OCI-LY1 (cell line): ENCODE measurements at regions not wholly inside any gene's neighbourhood (a gene's known extent, or its start where the extent isn't known, plus 50 kb on each side); places are given as distances from the start of the nearest gene placed in this dataset.

Experiments
- H2AFZ ChIP-seq: fragments of 200-600 bp; sonication (generic), shearing (Covaris generic); 2 replicates; pipeline ENCODE4 v1.6.0; 2014; ENCODE audit warnings: antibody characterized with exemption, mild to moderate bottlenecking, low read length
- H3F3A ChIP-seq: fragments of 200-600 bp; sonication (generic), shearing (Covaris generic); 2 replicates; pipeline ENCODE4 v1.6.0; 2014; ENCODE audit warnings: mild to moderate bottlenecking, antibody characterized with exemption, low read length, moderate library complexity; ENCODE audit not compliant: insufficient read depth
- H3K27ac ChIP-seq: fragments of 200-600 bp; sonication (generic); 2 replicates; pipeline ENCODE4 v1.5.1; 2014; ENCODE audit warnings: low read length, mixed run types, mild to moderate bottlenecking, low read depth; ENCODE audit not compliant: poor library complexity, severe bottlenecking
- H3K27me3 ChIP-seq: fragments of 200-600 bp; sonication (generic); 2 replicates; pipeline ENCODE4 v1.6.0; 2014; ENCODE audit warnings: antibody characterized with exemption, mild to moderate bottlenecking, low read length, moderate library complexity; ENCODE audit not compliant: insufficient read depth
- H3K36me3 ChIP-seq: fragments of 200-600 bp; sonication (generic); 2 replicates; pipeline ENCODE4 v1.6.1; 2014; ENCODE audit warnings: mild to moderate bottlenecking, antibody characterized with exemption, low read length, moderate library complexity, mixed read lengths; ENCODE audit not compliant: insufficient read depth
- H3K4me1 ChIP-seq: fragments of 200-600 bp; sonication (generic); 2 replicates; pipeline ENCODE4 v1.5.1; 2014; ENCODE audit warnings: mild to moderate bottlenecking, low read length, moderate library complexity; ENCODE audit not compliant: insufficient read depth, severe bottlenecking
- H3K4me2 ChIP-seq: fragments of 200-600 bp; sonication (generic), shearing (Covaris generic); 2 replicates; pipeline ENCODE4 v1.6.1; 2014; ENCODE audit warnings: low read length
- H3K4me3 ChIP-seq: fragments of 200-600 bp; sonication (generic); 2 replicates; pipeline ENCODE4 v1.5.1; 2014; ENCODE audit warnings: low read length, low read depth, mild to moderate bottlenecking, mixed read lengths; ENCODE audit not compliant: poor library complexity, severe bottlenecking
- H3K79me2 ChIP-seq: fragments of 200-600 bp; shearing (Covaris generic); 2 replicates; pipeline ENCODE4 v1.6.1; 2016; ENCODE audit warnings: mixed run types, low read length, mixed read lengths; ENCODE audit not compliant: insufficient read depth
- H3K9ac ChIP-seq: fragments of 200-600 bp; sonication (generic), shearing (Covaris generic); 2 replicates; pipeline ENCODE4 v1.6.1; 2014; ENCODE audit warnings: mild to moderate bottlenecking, low read length, mixed read lengths
- H3K9me2 ChIP-seq: fragments of 200-600 bp; sonication (generic), shearing (Covaris generic); 2 replicates; pipeline ENCODE4 v1.6.1; 2014; ENCODE audit warnings: low read depth, mild to moderate bottlenecking, low read length, mixed read lengths
- H3K9me3 ChIP-seq: fragments of 200-600 bp; shearing (Covaris generic); 2 replicates; pipeline ENCODE4 v1.6.1; 2014; ENCODE audit warnings: low read length, mixed read lengths
- H4K20me1 ChIP-seq: fragments of 200-600 bp; sonication (generic), shearing (Covaris generic); 2 replicates; pipeline ENCODE4 v1.6.0; 2016; ENCODE audit warnings: mild to moderate bottlenecking, low read length; ENCODE audit not compliant: insufficient read depth
- EZH2 ChIP-seq: fragments of 200-600 bp; sonication (generic), shearing (Covaris generic); IDR thresholded peaks from 2 replicates; pipeline ENCODE4 v1.8.0; 2017; ENCODE audit warnings: borderline replicate concordance, mixed run types, mild to moderate bottlenecking, antibody characterized with exemption, low read length, moderate library complexity, mixed read lengths
- TF ChIP-seq, protein P1 (sequence below): fragments of 200-600 bp; sonication (generic), shearing (Covaris generic); IDR thresholded peaks from 2 replicates; pipeline ENCODE4 v1.5.1; 2017; ENCODE audit warnings: mild to moderate bottlenecking, antibody characterized with exemption, low read length, moderate library complexity, mixed read lengths

- Histone ChIP-seq H3K27ac (no peak overlapping the region), H4K20me1 (no peaks in the 10 kb centered on the region), H3F3A (no peaks in the 10 kb centered on the region), H3K4me2 (no peak overlapping the region), H3K9ac (no peak overlapping the region), H3K9me3 (no peaks in the 10 kb centered on the region), H3K79me2 (no peaks in the 10 kb centered on the region), H3K4me3 (no peak overlapping the region), H3K4me1 (no peaks in the 10 kb centered on the region), H3K9me2 (no peaks in the 10 kb centered on the region), H3K27me3 (no peaks in the 10 kb centered on the region), H3K36me3 (no peaks in the 10 kb centered on the region), H2AFZ (no peak overlapping the region)
- TF ChIP-seq EZH2: no peak
- TF ChIP-seq, protein P1, sequence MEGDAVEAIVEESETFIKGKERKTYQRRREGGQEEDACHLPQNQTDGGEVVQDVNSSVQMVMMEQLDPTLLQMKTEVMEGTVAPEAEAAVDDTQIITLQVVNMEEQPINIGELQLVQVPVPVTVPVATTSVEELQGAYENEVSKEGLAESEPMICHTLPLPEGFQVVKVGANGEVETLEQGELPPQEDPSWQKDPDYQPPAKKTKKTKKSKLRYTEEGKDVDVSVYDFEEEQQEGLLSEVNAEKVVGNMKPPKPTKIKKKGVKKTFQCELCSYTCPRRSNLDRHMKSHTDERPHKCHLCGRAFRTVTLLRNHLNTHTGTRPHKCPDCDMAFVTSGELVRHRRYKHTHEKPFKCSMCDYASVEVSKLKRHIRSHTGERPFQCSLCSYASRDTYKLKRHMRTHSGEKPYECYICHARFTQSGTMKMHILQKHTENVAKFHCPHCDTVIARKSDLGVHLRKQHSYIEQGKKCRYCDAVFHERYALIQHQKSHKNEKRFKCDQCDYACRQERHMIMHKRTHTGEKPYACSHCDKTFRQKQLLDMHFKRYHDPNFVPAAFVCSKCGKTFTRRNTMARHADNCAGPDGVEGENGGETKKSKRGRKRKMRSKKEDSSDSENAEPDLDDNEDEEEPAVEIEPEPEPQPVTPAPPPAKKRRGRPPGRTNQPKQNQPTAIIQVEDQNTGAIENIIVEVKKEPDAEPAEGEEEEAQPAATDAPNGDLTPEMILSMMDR: no peak
Measured at GRCh38 chr14:34012369-34012768, 61.5 kb upstream of the EGLN3 start.

GRCh38 chr14:34009956-34010355 lies 59.1 kb upstream of the EGLN3 start:
- H3K4me2 ChIP-seq: no peak overlapping the region
- H3K36me3 ChIP-seq: no peaks in the 10 kb centered on the region
- H3K27me3 ChIP-seq: no peaks in the 10 kb centered on the region
- H3K79me2 ChIP-seq: no peaks in the 10 kb centered on the region
- H3K9me2 ChIP-seq: no peaks in the 10 kb centered on the region
- H3K4me3 ChIP-seq: no peak overlapping the region
- no peaks in the 10 kb centered on the region for H3F3A ChIP-seq
- TF ChIP-seq EZH2: no peak
- TF ChIP-seq, protein P1: no peak
- H3K4me1 ChIP-seq: no peaks in the 10 kb centered on the region
- H3K9me3 ChIP-seq: no peaks in the 10 kb centered on the region
- H3K27ac ChIP-seq: no peak overlapping the region
- H2AFZ ChIP-seq: no peak overlapping the region
- no peaks in the 10 kb centered on the region for H4K20me1 ChIP-seq
- no peak overlapping the region for H3K9ac ChIP-seq

DNA sequence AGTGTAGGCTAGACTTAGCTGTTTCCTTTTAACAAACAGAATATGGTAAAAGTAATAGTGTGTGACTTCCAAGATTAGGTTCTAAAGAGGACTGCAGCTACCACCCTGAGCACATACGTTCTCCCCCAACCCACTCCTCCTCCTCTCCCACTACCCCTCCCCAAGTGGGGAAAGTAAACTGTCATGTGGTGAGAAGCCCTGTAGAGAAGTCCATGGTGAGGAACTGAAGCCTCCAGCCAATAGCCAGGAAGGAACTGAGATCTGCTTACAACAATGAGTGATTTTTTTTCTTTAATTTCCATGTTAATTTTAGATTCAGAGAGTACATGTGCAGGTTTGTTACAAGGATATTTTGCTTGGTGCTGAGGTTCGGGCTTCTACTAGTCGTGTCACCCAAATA lies 57.0 kb upstream of the EGLN3 start:
- H3K27me3 ChIP-seq: no peaks in the 10 kb centered on the region
- H3K4me2 ChIP-seq: no peak overlapping the region
- H3K4me1 ChIP-seq: no peaks in the 10 kb centered on the region
- no peaks in the 10 kb centered on the region for H4K20me1 ChIP-seq
- H3K9me2 ChIP-seq: no peaks in the 10 kb centered on the region
- TF ChIP-seq EZH2: no peak
- TF ChIP-seq, protein P1: no peak
- no peak overlapping the region for H3K4me3 ChIP-seq
- H2AFZ ChIP-seq: no peak overlapping the region
- H3K79me2 ChIP-seq: no peaks in the 10 kb centered on the region
- H3K36me3 ChIP-seq: no peaks in the 10 kb centered on the region
- no peaks in the 10 kb centered on the region for H3K9me3 ChIP-seq
- H3K9ac ChIP-seq: no peak overlapping the region
- no peak overlapping the region for H3K27ac ChIP-seq
- H3F3A ChIP-seq: no peaks in the 10 kb centered on the region
